ENCODE measurements at regions not wholly inside any gene's neighbourhood (a gene's known extent, or its start where the extent isn't known, plus 50 kb on each side); places are given as distances from the start of the nearest gene placed in this dataset.

- TF ChIP-seq, protein P1, sequence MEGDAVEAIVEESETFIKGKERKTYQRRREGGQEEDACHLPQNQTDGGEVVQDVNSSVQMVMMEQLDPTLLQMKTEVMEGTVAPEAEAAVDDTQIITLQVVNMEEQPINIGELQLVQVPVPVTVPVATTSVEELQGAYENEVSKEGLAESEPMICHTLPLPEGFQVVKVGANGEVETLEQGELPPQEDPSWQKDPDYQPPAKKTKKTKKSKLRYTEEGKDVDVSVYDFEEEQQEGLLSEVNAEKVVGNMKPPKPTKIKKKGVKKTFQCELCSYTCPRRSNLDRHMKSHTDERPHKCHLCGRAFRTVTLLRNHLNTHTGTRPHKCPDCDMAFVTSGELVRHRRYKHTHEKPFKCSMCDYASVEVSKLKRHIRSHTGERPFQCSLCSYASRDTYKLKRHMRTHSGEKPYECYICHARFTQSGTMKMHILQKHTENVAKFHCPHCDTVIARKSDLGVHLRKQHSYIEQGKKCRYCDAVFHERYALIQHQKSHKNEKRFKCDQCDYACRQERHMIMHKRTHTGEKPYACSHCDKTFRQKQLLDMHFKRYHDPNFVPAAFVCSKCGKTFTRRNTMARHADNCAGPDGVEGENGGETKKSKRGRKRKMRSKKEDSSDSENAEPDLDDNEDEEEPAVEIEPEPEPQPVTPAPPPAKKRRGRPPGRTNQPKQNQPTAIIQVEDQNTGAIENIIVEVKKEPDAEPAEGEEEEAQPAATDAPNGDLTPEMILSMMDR (IDR thresholded peaks at IDR 0.05) = no peak
- H3K4me3 Mint-ChIP-seq (ENCODE audit: unreplicated experiment) = no peak overlapping the region
- H3K36me3 Mint-ChIP-seq (ENCODE audit: unreplicated experiment) = no peaks in the 10 kb centered on the region
- H3K9me3 Mint-ChIP-seq (ENCODE audit: unreplicated experiment) = no peaks in the 10 kb centered on the region
- H3K4me1 Mint-ChIP-seq (ENCODE audit: unreplicated experiment) = peaks cover under 1% of the 10 kb centered on the region
- DNase-seq (ENCODE audit: extremely low spot score, unreplicated experiment) = no peak
- H3K27me3 Mint-ChIP-seq (ENCODE audit: unreplicated experiment) = no peaks in the 10 kb centered on the region
- H3K27ac Mint-ChIP-seq (ENCODE audit: unreplicated experiment) = no peak overlapping the region
Measured at GRCh38 chr15:62431817-62432216, 266.7 kb upstream of the C2CD4B start.

DNA sequence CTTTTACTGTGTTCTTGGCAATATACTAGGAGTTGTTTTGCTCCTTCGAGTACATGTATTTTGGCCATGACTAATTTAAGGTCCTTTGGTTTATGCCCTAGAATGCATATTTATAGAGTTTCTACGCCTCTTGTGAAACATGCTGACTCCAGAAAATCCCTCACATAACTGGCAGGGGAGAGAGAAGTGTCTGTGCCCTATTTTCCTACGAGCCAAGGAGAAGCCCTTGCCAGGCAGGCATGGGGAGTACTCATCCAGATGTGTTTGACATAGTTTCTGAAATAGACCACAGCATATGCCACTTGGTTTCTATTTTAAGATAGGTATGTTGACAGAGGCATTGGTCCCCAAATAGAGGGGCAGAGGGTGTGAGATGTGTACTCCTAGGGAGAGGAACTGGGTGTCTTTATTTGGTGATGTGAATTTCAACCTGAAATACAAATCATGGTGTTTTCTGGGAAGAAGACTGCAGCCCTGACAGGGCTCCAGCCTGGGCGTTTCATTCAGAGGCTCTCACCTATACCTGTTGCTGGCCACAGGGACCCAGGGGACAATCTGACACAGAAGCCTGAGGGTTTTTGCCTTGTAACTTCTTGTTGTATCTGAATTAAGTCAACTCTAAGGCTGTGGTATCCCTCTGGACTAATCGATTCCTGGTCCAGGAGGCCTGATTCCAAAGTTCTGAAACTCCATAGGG is 267.8 kb upstream of the C2CD4B start:
- Mint-ChIP-seq H3K9me3 (ENCODE audit: unreplicated experiment) (no peaks in the 10 kb centered on the region), H3K27ac (ENCODE audit: unreplicated experiment) (no peak overlapping the region), H3K4me1 (ENCODE audit: unreplicated experiment) (no peaks in the 10 kb centered on the region), H3K4me3 (ENCODE audit: unreplicated experiment) (no peak overlapping the region), H3K27me3 (ENCODE audit: unreplicated experiment) (no peaks in the 10 kb centered on the region), H3K36me3 (ENCODE audit: unreplicated experiment) (no peaks in the 10 kb centered on the region)
- no peak for DNase-seq (ENCODE audit: extremely low spot score, unreplicated experiment)
- TF ChIP-seq, protein P1 (IDR thresholded peaks at IDR 0.05) = no peak

GRCh38 chr15:62436235-62436634 is 271.1 kb upstream of the C2CD4B start:
- no peak overlapping the region for H3K4me3 Mint-ChIP-seq (ENCODE audit: unreplicated experiment)
- H3K9me3 Mint-ChIP-seq (ENCODE audit: unreplicated experiment) = no peaks in the 10 kb centered on the region
- DNase-seq (ENCODE audit: extremely low spot score, unreplicated experiment) = no peak
- no peaks in the 10 kb centered on the region for H3K36me3 Mint-ChIP-seq (ENCODE audit: unreplicated experiment)
- H3K4me1 Mint-ChIP-seq (ENCODE audit: unreplicated experiment) = no peaks in the 10 kb centered on the region
- H3K27me3 Mint-ChIP-seq (ENCODE audit: unreplicated experiment) = no peaks in the 10 kb centered on the region
- H3K27ac Mint-ChIP-seq (ENCODE audit: unreplicated experiment) = no peak overlapping the region
- TF ChIP-seq, protein P1 (IDR thresholded peaks at IDR 0.05) = no peak

- DNase-seq (ENCODE audit: extremely low spot score, unreplicated experiment) = no peak
- H3K27me3 Mint-ChIP-seq (ENCODE audit: unreplicated experiment) = no peaks in the 10 kb centered on the region
- H3K27ac Mint-ChIP-seq (ENCODE audit: unreplicated experiment) = no peak overlapping the region
- TF ChIP-seq, protein P1 (IDR thresholded peaks at IDR 0.05) = no peak
- no peaks in the 10 kb centered on the region for H3K9me3 Mint-ChIP-seq (ENCODE audit: unreplicated experiment)
- H3K4me1 Mint-ChIP-seq (ENCODE audit: unreplicated experiment) = no peaks in the 10 kb centered on the region
- no peaks in the 10 kb centered on the region for H3K36me3 Mint-ChIP-seq (ENCODE audit: unreplicated experiment)
- no peak overlapping the region for H3K4me3 Mint-ChIP-seq (ENCODE audit: unreplicated experiment)
Measured at GRCh38 chr15:62437753-62438152, 272.7 kb upstream of the C2CD4B start.

DNA sequence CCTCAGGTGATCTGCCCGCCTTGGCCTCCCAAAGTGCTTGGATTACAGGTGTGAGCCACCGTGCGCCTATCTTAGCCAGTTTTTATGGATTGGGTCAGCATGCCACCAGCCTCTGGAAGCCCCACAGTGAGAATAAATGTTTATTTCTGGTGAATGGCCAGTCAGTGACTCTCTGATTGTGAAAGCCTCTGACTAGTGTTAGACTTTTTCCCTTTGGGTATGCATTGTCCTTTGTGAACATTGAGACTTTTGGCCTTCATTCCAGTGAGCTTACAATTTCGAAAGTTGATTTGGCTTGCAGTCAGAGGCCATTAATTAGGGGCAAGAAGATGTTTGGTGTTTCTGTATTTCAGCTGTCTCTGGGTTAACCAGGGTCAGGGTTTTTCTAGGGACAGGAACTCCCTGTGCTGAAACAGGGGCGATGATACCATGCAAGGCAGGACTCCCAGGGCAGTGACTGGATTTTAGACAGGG is 274.5 kb upstream of the C2CD4B start:
- TF ChIP-seq, protein P1 (IDR thresholded peaks at IDR 0.05) = no peak
- H3K4me1 Mint-ChIP-seq (ENCODE audit: unreplicated experiment) = peaks cover 3% of the 10 kb centered on the region
- DNase-seq (ENCODE audit: extremely low spot score, unreplicated experiment) = no peak
- H3K9me3 Mint-ChIP-seq (ENCODE audit: unreplicated experiment) = no peaks in the 10 kb centered on the region
- H3K36me3 Mint-ChIP-seq (ENCODE audit: unreplicated experiment) = no peaks in the 10 kb centered on the region
- H3K27ac Mint-ChIP-seq (ENCODE audit: unreplicated experiment) = no peak overlapping the region
- H3K27me3 Mint-ChIP-seq (ENCODE audit: unreplicated experiment) = no peaks in the 10 kb centered on the region
- H3K4me3 Mint-ChIP-seq (ENCODE audit: unreplicated experiment) = no peak overlapping the region

Data from osteocyte (in vitro differentiated cells).